ENCODE measurements at regions not wholly inside any gene's neighbourhood (a gene's known extent, or its start where the extent isn't known, plus 50 kb on each side); places are given as distances from the start of the nearest gene placed in this dataset.

DNA sequence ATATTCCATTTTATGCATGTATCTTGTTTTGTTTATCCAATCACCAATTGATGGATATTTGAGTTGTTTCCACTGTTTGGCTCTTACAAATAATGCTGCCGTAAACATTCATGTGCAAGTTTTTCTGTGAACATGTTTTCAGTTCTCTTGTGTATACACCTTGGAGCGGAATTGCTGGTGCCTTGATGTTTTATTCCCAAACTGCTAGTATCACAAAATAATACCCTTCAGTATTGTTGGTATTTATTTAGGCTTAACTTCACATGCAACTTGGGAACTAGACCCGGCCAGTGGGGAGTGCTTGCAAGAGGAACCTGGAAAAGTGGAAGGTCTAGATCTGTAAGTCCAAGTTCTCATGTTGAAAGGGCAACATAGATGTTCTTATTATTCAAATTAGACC lies 115.9 kb downstream of the CRYAA start:
- TF ChIP-seq CTCF (conservative IDR thresholded peaks at IDR 0.05; ENCODE audit: low read depth, low read length) (no peak), EZH2 (IDR thresholded peaks at IDR 0.05; ENCODE audit: low read length, unreplicated experiment) (no peak)
